Hepatocyte (in vitro differentiated cells): ENCODE measurements at regions not wholly inside any gene's neighbourhood (a gene's known extent, or its start where the extent isn't known, plus 50 kb on each side); places are given as distances from the start of the nearest gene placed in this dataset.

ENCODE experiments used
- EZH2 ChIP-seq: fragments of 200-600 bp; sonication (generic); IDR thresholded peaks from 2 replicates; pipeline ENCODE4 v1.6.1; 2016; ENCODE audit warnings: antibody characterized with exemption, mild to moderate bottlenecking, borderline replicate concordance
- EZH2phosphoT487 ChIP-seq: fragments of 200-600 bp; sonication (generic); IDR thresholded peaks from one replicate; pipeline ENCODE4 v1.6.1; 2018; ENCODE audit warnings: antibody characterized with exemption, mild to moderate bottlenecking, low read depth, moderate library complexity; ENCODE audit not compliant: unreplicated experiment, severe bottlenecking
- TF ChIP-seq, protein P1 (sequence below): fragments of 200-600 bp; sonication (generic); IDR thresholded peaks from 2 replicates; pipeline ENCODE4 v1.5.1; 2016; ENCODE audit warnings: antibody characterized with exemption, mild to moderate bottlenecking; ENCODE audit not compliant: poor library complexity

DNA sequence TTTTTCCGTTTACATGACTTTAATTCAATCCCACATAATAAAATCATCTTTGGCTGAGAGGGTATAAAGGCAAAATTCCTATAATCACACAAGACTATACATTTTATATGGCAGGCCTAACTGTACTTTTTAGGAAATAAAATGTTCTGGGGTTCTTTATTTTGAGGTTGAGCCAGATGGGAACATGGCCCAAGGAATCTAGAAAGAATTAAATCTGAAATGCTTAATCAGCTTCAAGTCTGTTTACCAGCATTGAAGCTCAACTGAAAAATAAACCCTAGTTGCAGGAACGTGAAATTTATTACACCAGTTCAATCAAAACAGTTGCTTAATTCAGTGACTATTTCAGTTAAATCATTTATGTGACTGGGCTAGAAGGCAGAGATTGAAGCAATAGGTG is 191.0 kb upstream of the BTG1 start:
- TF ChIP-seq, protein P1, sequence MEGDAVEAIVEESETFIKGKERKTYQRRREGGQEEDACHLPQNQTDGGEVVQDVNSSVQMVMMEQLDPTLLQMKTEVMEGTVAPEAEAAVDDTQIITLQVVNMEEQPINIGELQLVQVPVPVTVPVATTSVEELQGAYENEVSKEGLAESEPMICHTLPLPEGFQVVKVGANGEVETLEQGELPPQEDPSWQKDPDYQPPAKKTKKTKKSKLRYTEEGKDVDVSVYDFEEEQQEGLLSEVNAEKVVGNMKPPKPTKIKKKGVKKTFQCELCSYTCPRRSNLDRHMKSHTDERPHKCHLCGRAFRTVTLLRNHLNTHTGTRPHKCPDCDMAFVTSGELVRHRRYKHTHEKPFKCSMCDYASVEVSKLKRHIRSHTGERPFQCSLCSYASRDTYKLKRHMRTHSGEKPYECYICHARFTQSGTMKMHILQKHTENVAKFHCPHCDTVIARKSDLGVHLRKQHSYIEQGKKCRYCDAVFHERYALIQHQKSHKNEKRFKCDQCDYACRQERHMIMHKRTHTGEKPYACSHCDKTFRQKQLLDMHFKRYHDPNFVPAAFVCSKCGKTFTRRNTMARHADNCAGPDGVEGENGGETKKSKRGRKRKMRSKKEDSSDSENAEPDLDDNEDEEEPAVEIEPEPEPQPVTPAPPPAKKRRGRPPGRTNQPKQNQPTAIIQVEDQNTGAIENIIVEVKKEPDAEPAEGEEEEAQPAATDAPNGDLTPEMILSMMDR, result no peak
- no peak for TF ChIP-seq EZH2phosphoT487
- TF ChIP-seq EZH2, result no peak
